Left ventricle myocardium inferior (tissue), 1 donor: ENCODE measurements at regions not wholly inside any gene's neighbourhood (a gene's known extent, or its start where the extent isn't known, plus 50 kb on each side); places are given as distances from the start of the nearest gene placed in this dataset.

Experiments
- DNase-seq: peaks from one replicate; pipeline ENCODE4 v3.0.0-alpha.2; 2020
- H3K27ac ChIP-seq: fragments of 200-600 bp; replicated peaks from 2 replicates; pipeline ENCODE4 v1.8.0; 2021
- H3K27me3 ChIP-seq: fragments of 200-600 bp; 2 replicates; pipeline ENCODE4 v1.8.0; 2021; ENCODE audit warnings: low read depth
- H3K36me3 ChIP-seq: fragments of 200-600 bp; 2 replicates; pipeline ENCODE4 v1.8.0; 2021
- H3K4me1 ChIP-seq: fragments of 200-600 bp; 2 replicates; pipeline ENCODE4 v1.8.0; 2021
- H3K4me3 ChIP-seq: fragments of 200-600 bp; 2 replicates; pipeline ENCODE4 v1.8.0; 2021; ENCODE audit warnings: mild to moderate bottlenecking, moderate library complexity
- H3K9me3 ChIP-seq: fragments of 200-600 bp; replicated peaks from 2 replicates; pipeline ENCODE4 v1.8.0; 2021
- CTCF ChIP-seq: fragments of 200-600 bp; IDR thresholded peaks from 2 replicates; pipeline ENCODE4 v1.8.0; 2021; ENCODE audit warnings: antibody characterized with exemption, mild to moderate bottlenecking, borderline replicate concordance
- intact Hi-C: fragments of 100-400 bp; cut with micrococcal nuclease; formaldehyde crosslinking; loops from one replicate; pipeline ENCODE4 v1.11.0; 2022
- donor health status: DM: no; HTN: yes; CAD: no; lungs with severe emphysema.

GRCh38 chr1:58108783-58109182 is 437.7 kb downstream of the OMA1 start:
- peaks cover 14% of the 10 kb centered on the region for H3K27me3 ChIP-seq
- no peak overlapping the region for H3K27ac ChIP-seq
- TF ChIP-seq CTCF = no peak
- no peak overlapping the region for H3K4me3 ChIP-seq
- no peaks in the 10 kb centered on the region for H3K4me1 ChIP-seq
- H3K36me3 ChIP-seq = no peaks in the 10 kb centered on the region
- no peak for DNase-seq
- intact Hi-C loops = no loop called here
- H3K9me3 ChIP-seq = no peaks in the 10 kb centered on the region

- DNase-seq = no peak
- TF ChIP-seq CTCF = no peak
- Histone ChIP-seq H3K9me3 (no peaks in the 10 kb centered on the region), H3K27me3 (peaks cover 14% of the 10 kb centered on the region), H3K4me1 (no peaks in the 10 kb centered on the region), H3K36me3 (no peaks in the 10 kb centered on the region), H3K4me3 (no peak overlapping the region), H3K27ac (no peak overlapping the region)
- intact Hi-C loops = no loop called here
Measured at GRCh38 chr1:58107943-58108342, 438.6 kb downstream of the OMA1 start.

GRCh38 chr1:58104960-58105359 is 441.6 kb downstream of the OMA1 start:
- no peak for TF ChIP-seq CTCF
- Histone ChIP-seq H3K9me3 (no peaks in the 10 kb centered on the region), H3K4me3 (no peak overlapping the region), H3K27me3 (peaks cover 14% of the 10 kb centered on the region), H3K27ac (no peak overlapping the region), H3K36me3 (no peaks in the 10 kb centered on the region), H3K4me1 (no peaks in the 10 kb centered on the region)
- DNase-seq = no peak
- intact Hi-C loops = no loop called here

- H3K4me3 ChIP-seq = no peak overlapping the region
- intact Hi-C loops = no loop called here
- no peaks in the 10 kb centered on the region for H3K36me3 ChIP-seq
- H3K9me3 ChIP-seq = no peaks in the 10 kb centered on the region
- H3K27me3 ChIP-seq = peaks cover 6% of the 10 kb centered on the region
- no peak overlapping the region for H3K27ac ChIP-seq
- no peak for TF ChIP-seq CTCF
- DNase-seq = no peak
- H3K4me1 ChIP-seq = no peaks in the 10 kb centered on the region
Measured at GRCh38 chr1:58096714-58097113, 449.8 kb downstream of the OMA1 start.

GRCh38 chr1:58095183-58095582 is 451.3 kb downstream of the OMA1 start:
- DNase-seq = no peak
- no peak for TF ChIP-seq CTCF
- H3K36me3 ChIP-seq = no peaks in the 10 kb centered on the region
- no peak overlapping the region for H3K27ac ChIP-seq
- intact Hi-C loops = no loop called here
- no peak overlapping the region for H3K4me3 ChIP-seq
- no peaks in the 10 kb centered on the region for H3K9me3 ChIP-seq
- no peaks in the 10 kb centered on the region for H3K4me1 ChIP-seq
- peaks cover 6% of the 10 kb centered on the region for H3K27me3 ChIP-seq

- Histone ChIP-seq H3K4me3 (no peak overlapping the region), H3K36me3 (no peaks in the 10 kb centered on the region), H3K27ac (no peak overlapping the region), H3K4me1 (no peaks in the 10 kb centered on the region), H3K9me3 (no peaks in the 10 kb centered on the region), H3K27me3 (peaks cover 6% of the 10 kb centered on the region)
- no peak for DNase-seq
- no peak for TF ChIP-seq CTCF
- intact Hi-C loops = no loop called here
Measured at GRCh38 chr1:58094221-58094620, 452.3 kb downstream of the OMA1 start.
